ENCODE measurements at regions not wholly inside any gene's neighbourhood (a gene's known extent, or its start where the extent isn't known, plus 50 kb on each side); places are given as distances from the start of the nearest gene placed in this dataset.

- TF ChIP-seq ATF2 (IDR thresholded peaks at IDR 0.05; ENCODE audit: low read length), result no peak
- no peak for TF ChIP-seq MEF2A (IDR thresholded peaks at IDR 0.05; ENCODE audit: insufficient read depth, low read depth, low read length)
- TF ChIP-seq SP1 (IDR thresholded peaks at IDR 0.05; ENCODE audit: low read depth, low read length), result no peak
- TF ChIP-seq POLR2A (IDR thresholded peaks at IDR 0.05; ENCODE audit: low read depth, low read length), result no peak
- no peak for TF ChIP-seq JUNB (IDR thresholded peaks at IDR 0.05)
- TF ChIP-seq EP300 (IDR thresholded peaks at IDR 0.05; ENCODE audit: borderline replicate concordance in 1 of 2, control insufficient read depth in 1 of 2, low read depth in 2 of 2, low read length in 2 of 2), result no peak
- TF ChIP-seq SMC3 (IDR thresholded peaks at IDR 0.05; ENCODE audit: borderline replicate concordance, low read length), result no peak
- TF ChIP-seq REST (IDR thresholded peaks at IDR 0.05; ENCODE audit: low read depth, low read length), result no peak
- no peak for TF ChIP-seq JUND (IDR thresholded peaks at IDR 0.05; ENCODE audit: low read depth, low read length)
- TF ChIP-seq RAD21 (IDR thresholded peaks at IDR 0.05; ENCODE audit: insufficient read depth, low read depth, low read length), result no peak
- no peak for TF ChIP-seq CTCF (IDR thresholded peaks at IDR 0.05 in 2 of 3, conservative IDR thresholded peaks at IDR 0.05 in 1 of 3; ENCODE audit: control insufficient read depth in 2 of 3, extremely low read depth in 1 of 3, insufficient read depth in 1 of 3, low read depth in 3 of 3, low read length in 3 of 3)
Observed at GRCh38 chrX:109934434-109934833, 68.5 kb upstream of the TMEM164 start.
